Kidney (tissue), 13 donors: ENCODE measurements at regions not wholly inside any gene's neighbourhood (a gene's known extent, or its start where the extent isn't known, plus 50 kb on each side); places are given as distances from the start of the nearest gene placed in this dataset.

Experiments used
- DNase-seq, 5 donors: peaks; one replicate each; pipeline ENCODE4 v3.0.0-alpha.2; 2013 to 2020
- FAIRE-seq: peaks from 2 replicates; lab custom pipeline; 2012; peaks lifted over from hg19 to GRCh38; lab: Jason Lieb, UNC
- H3K27ac ChIP-seq, 2 donors: one replicate each; pipeline ENCODE4 v1.7.0; 2013; ENCODE audit warnings: low read depth in 2 of 2, low read length in 2 of 2, inconsistent platforms in 1 of 2
- H3K27me3 ChIP-seq: one replicate; pipeline ENCODE4 v1.7.1; 2013; ENCODE audit warnings: low read length, inconsistent platforms; ENCODE audit not compliant: control insufficient read depth, insufficient read depth
- H3K36me3 ChIP-seq, 3 donors: one replicate each; pipeline versions ENCODE4 v1.7.0 to v1.7.1; 2013; ENCODE audit warnings: low read length in 3 of 3, control low read depth in 1 of 3, inconsistent platforms in 1 of 3; ENCODE audit not compliant: insufficient read depth in 3 of 3, control insufficient read depth in 2 of 3
- H3K4me1 ChIP-seq, 3 donors: one replicate each; pipeline versions ENCODE4 v1.7.0 to v1.7.1; 2013; ENCODE audit warnings: low read length in 3 of 3, inconsistent platforms in 1 of 3, low read depth in 1 of 3; ENCODE audit not compliant: control insufficient read depth in 2 of 3, insufficient read depth in 2 of 3
- H3K4me3 ChIP-seq, 3 donors: one replicate each; pipeline versions ENCODE4 v1.7.0 to v1.8.1; 2013; ENCODE audit warnings: low read length in 3 of 3, control low read depth in 1 of 3, inconsistent platforms in 1 of 3
- H3K9ac ChIP-seq, 3 donors: one replicate each; pipeline versions ENCODE4 v1.7.0 to v1.7.1; 2013; ENCODE audit warnings: low read length in 3 of 3, control low read depth in 1 of 3, inconsistent platforms in 1 of 3
- H3K9me3 ChIP-seq, 3 donors: one replicate each; pipeline versions ENCODE4 v1.7.0 to v1.7.1; 2013; ENCODE audit warnings: low read length in 3 of 3, control low read depth in 1 of 3, inconsistent platforms in 1 of 3; ENCODE audit not compliant: control insufficient read depth in 2 of 3, insufficient read depth in 1 of 3
- intact Hi-C: fragments of 100-400 bp; cut with DNase I; formaldehyde crosslinking; loops from one replicate; pipeline ENCODE4 v1.11.1; 2022
- TF ChIP-seq, protein P1 (sequence below): IDR thresholded peaks from 3 replicates; pipeline ENCODE4 v1.5.1; 2012; ENCODE audit warnings: mild to moderate bottlenecking, moderate library complexity, borderline replicate concordance; ENCODE audit not compliant: insufficient read depth; ENCODE audit errors: extremely low read depth
- donor health status: control.
- donor health status: control.
- donor health status: control.
- donor health status: control.
- donor health status: control.
- donor health status: DM: yes; HTN: yes; CAD: no.
- donor health status: Normal renal cell carcinoma (clear cell type).

DNA sequence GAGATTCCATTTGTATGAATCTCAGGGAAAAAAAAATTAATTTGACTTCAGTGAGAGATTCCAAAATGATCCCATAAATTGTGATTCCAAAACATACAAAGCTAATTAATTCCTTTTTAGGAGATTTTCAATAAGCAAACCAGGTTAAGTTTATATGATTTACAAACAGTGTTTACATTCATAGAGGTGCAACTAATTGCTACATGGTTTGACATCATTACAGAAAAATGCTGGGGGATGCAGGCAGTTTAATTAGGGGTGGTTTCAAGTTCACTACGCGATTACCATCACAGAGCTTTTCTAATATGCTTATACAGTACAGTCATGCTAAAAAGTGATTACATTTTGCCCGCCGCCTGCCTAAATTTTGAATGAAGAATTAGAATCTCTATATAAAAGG is 143.2 kb upstream of the MGMT start:
- TF ChIP-seq, protein P1, sequence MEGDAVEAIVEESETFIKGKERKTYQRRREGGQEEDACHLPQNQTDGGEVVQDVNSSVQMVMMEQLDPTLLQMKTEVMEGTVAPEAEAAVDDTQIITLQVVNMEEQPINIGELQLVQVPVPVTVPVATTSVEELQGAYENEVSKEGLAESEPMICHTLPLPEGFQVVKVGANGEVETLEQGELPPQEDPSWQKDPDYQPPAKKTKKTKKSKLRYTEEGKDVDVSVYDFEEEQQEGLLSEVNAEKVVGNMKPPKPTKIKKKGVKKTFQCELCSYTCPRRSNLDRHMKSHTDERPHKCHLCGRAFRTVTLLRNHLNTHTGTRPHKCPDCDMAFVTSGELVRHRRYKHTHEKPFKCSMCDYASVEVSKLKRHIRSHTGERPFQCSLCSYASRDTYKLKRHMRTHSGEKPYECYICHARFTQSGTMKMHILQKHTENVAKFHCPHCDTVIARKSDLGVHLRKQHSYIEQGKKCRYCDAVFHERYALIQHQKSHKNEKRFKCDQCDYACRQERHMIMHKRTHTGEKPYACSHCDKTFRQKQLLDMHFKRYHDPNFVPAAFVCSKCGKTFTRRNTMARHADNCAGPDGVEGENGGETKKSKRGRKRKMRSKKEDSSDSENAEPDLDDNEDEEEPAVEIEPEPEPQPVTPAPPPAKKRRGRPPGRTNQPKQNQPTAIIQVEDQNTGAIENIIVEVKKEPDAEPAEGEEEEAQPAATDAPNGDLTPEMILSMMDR = no peak
- no peak for FAIRE-seq
- intact Hi-C loops = no loop called here
- Histone ChIP-seq H3K4me1 (no peaks in the 10 kb centered on the region), H3K36me3 (no peaks in the 10 kb centered on the region), H3K9me3 (no peaks in the 10 kb centered on the region), H3K27ac (no peak overlapping the region), H3K4me3 (no peak overlapping the region), H3K27me3 (peaks cover 5% of the 10 kb centered on the region), H3K9ac (no peak overlapping the region)
- peak in 2 of 5 donors; percentile 50 to 51 for DNase-seq

DNA sequence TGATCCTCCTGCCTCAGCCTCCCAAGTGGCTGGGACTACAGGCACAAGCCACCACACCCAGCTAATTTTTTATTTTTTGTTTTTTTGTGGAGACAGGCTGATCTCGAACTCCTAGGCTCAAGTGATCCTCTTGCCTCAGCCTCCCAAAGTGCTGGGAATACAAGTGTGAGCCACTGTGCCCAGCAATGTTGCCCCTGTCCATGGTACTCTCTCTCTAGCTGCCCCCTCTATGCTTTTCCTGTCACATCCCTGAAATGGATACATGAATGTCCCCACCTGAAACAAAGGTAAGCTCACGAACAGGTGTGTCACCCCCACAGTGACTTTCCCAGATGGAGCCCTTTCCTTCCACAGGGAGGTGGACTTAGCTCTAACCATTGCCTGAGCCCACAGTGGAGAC is 141.1 kb upstream of the MGMT start:
- TF ChIP-seq, protein P1 = no peak
- no peaks in the 10 kb centered on the region for H3K36me3 ChIP-seq
- FAIRE-seq (no peak), DNase-seq (no peak)
- intact Hi-C loops = no loop called here
- H3K4me1 ChIP-seq = no peaks in the 10 kb centered on the region
- H3K27ac ChIP-seq = no peak overlapping the region
- no peak overlapping the region for H3K4me3 ChIP-seq
- peaks cover 5% of the 10 kb centered on the region for H3K27me3 ChIP-seq
- no peak overlapping the region for H3K9ac ChIP-seq
- no peaks in the 10 kb centered on the region for H3K9me3 ChIP-seq

DNA sequence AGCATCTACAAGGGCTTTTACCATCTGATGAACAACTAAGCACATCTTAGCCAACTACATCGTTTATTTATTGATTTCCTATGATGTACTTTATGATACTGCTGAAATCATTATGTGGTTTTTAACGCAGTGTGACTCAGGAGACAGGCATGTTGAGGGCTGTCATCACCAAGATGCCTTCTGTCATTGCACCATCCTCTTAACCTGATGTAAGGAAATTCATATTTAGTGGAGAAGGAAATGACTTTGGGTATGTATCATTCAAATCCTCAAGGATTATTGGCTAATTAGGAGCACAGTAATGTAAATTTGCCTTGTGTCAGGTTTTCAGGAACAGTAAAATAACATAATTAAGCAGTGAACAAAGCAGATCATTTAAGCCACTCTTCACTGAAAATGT is 138.5 kb upstream of the MGMT start:
- Histone ChIP-seq H3K9ac (no peak overlapping the region), H3K4me3 (no peak overlapping the region), H3K4me1 (no peaks in the 10 kb centered on the region), H3K9me3 (no peaks in the 10 kb centered on the region), H3K27ac (no peak overlapping the region), H3K27me3 (peaks cover 7% of the 10 kb centered on the region), H3K36me3 (no peaks in the 10 kb centered on the region)
- FAIRE-seq = no peak
- intact Hi-C loops = no loop called here
- TF ChIP-seq, protein P1 = no peak
- no peak for DNase-seq

DNA sequence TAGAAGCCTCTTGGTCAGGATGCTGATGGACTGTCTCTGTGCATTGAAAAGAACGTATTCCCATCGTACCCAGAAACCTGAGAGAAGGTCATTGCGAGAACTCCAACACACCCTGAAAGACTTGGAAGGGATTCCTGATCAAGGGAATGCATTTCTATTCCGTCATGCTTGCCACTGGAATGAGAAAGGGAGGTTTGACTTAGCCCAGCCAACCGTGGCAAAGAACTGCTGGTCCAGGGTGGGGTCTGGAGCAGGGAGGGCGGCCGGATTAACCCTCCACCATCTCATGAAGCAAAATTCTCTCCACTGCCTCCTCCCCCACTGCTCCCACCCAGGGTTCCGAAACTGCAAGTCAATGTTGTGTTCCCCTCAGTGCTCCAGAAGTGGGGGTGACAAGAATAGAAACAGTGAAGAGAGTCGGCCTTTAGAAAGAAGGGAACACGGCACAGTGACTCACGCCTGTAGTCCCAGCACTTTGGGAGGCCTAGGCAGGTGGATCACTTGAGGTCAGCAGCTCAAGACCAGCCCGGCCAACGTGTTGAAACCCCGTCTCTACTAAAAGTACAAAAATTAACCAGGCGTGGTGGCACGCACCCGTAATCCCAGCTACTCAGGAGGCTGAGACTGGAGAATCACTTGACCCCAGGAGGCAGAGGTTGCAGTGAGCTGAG is 137.5 kb upstream of the MGMT start:
- Histone ChIP-seq H3K4me3 (no peak overlapping the region), H3K9ac (no peak overlapping the region), H3K27me3 (peaks cover 11% of the 10 kb centered on the region), H3K9me3 (no peaks in the 10 kb centered on the region), H3K27ac (no peak overlapping the region), H3K4me1 (no peaks in the 10 kb centered on the region), H3K36me3 (no peaks in the 10 kb centered on the region)
- DNase-seq = peak in 4 of 5 donors; percentile 64 to 85 (median 77)
- no peak for FAIRE-seq
- intact Hi-C loops = no loop called here
- TF ChIP-seq, protein P1 = no peak
